RKO (cell line): ENCODE measurements at regions not wholly inside any gene's neighbourhood (a gene's known extent, or its start where the extent isn't known, plus 50 kb on each side); places are given as distances from the start of the nearest gene placed in this dataset.
"Not testable (repeated sequence)": the region's sequence is repeated elsewhere in the genome, so short reads cannot be mapped to it uniquely, and the experiment has no call there.

Experiments
- DNase-seq: peaks from one replicate; pipeline ENCODE4 v3.0.0-alpha.2; 2016; ENCODE audit warnings: low spot score

- no peak for DNase-seq
These were observed 109.2 kb upstream of the NR5A2 start for GRCh38 chr1:199918196-199918769.

- no peak for DNase-seq
These were observed 106.9 kb upstream of the NR5A2 start for GRCh38 chr1:199920635-199921034.

GRCh38 chr1:199929556-199929955 lies 98.0 kb upstream of the NR5A2 start:
- DNase-seq, result no peak

- not testable (repeated sequence) for DNase-seq
These were observed 97.4 kb upstream of the NR5A2 start for GRCh38 chr1:199930067-199930466.

- peak; percentile 14 for DNase-seq
These were observed 95.7 kb upstream of the NR5A2 start for GRCh38 chr1:199931666-199932377.

- no peak for DNase-seq
These were observed 95.0 kb upstream of the NR5A2 start for GRCh38 chr1:199932462-199932861.

GRCh38 chr1:199936441-199936840 lies 91.1 kb upstream of the NR5A2 start:
- DNase-seq, result no peak

- no peak for DNase-seq
These were observed 90.3 kb upstream of the NR5A2 start for GRCh38 chr1:199937161-199937560.

GRCh38 chr1:199937661-199938060 lies 89.8 kb upstream of the NR5A2 start:
- no peak for DNase-seq

GRCh38 chr1:199944986-199945385 lies 82.5 kb upstream of the NR5A2 start:
- DNase-seq, result no peak

GRCh38 chr1:199945591-199945990 lies 81.9 kb upstream of the NR5A2 start:
- DNase-seq, result no peak

GRCh38 chr1:199946305-199947155 lies 81.0 kb upstream of the NR5A2 start:
- no peak for DNase-seq

- DNase-seq, result no peak
These were observed 78.8 kb upstream of the NR5A2 start for GRCh38 chr1:199948587-199949280.

GRCh38 chr1:199951005-199951404 lies 76.5 kb upstream of the NR5A2 start:
- DNase-seq, result not testable (repeated sequence)

- no peak for DNase-seq
These were observed 73.9 kb upstream of the NR5A2 start for GRCh38 chr1:199953651-199954050.

- DNase-seq, result no peak
These were observed 72.8 kb upstream of the NR5A2 start for GRCh38 chr1:199954699-199955098.

- DNase-seq, result no peak
These were observed 72.3 kb upstream of the NR5A2 start for GRCh38 chr1:199955235-199955634.

- no peak for DNase-seq
These were observed 71.5 kb upstream of the NR5A2 start for GRCh38 chr1:199956005-199956404.

GRCh38 chr1:199959033-199959774 lies 68.3 kb upstream of the NR5A2 start:
- no peak for DNase-seq

- DNase-seq, result no peak
These were observed 67.8 kb upstream of the NR5A2 start for GRCh38 chr1:199959775-199960110.

- DNase-seq, result no peak
These were observed 57.4 kb upstream of the NR5A2 start for GRCh38 chr1:199970125-199970524.
